HEK293 (cell line): ENCODE measurements at regions not wholly inside any gene's neighbourhood (a gene's known extent, or its start where the extent isn't known, plus 50 kb on each side); places are given as distances from the start of the nearest gene placed in this dataset.

Source experiments
- CTCF ChIP-seq: fragments of 450-650 bp; formaldehyde crosslinking; IDR thresholded peaks from 2 replicates; pipeline ENCODE4 v1.5.1; 2016; ENCODE audit warnings: missing biosample characterization, missing genetic modification characterization
- ELK4 ChIP-seq: IDR thresholded peaks from 2 replicates; pipeline ENCODE4 v1.6.1; 2011; ENCODE audit warnings: mild to moderate bottlenecking, low read depth, low read length, borderline replicate concordance
- SALL2 ChIP-seq: fragments of 450-650 bp; formaldehyde crosslinking; IDR thresholded peaks from 2 replicates; pipeline ENCODE4 v1.5.0; 2017; ENCODE audit warnings: missing biosample characterization, mild to moderate bottlenecking, missing genetic modification characterization, borderline replicate concordance

- TF ChIP-seq CTCF (tag by site-specific recombination), result no peak
- TF ChIP-seq SALL2 (tag by site-specific recombination), result no peak
- TF ChIP-seq ELK4, result no peak
These were observed 323.0 kb downstream of the HNRNPD start for GRCh38 chr4:82050796-82051195.
